Liver (tissue), 7 donors: ENCODE measurements at regions not wholly inside any gene's neighbourhood (a gene's known extent, or its start where the extent isn't known, plus 50 kb on each side); places are given as distances from the start of the nearest gene placed in this dataset.

Source experiments
- DNase-seq: peaks from one replicate; pipeline ENCODE4 v3.0.0-alpha.2; 2017; ENCODE audit warnings: low spot score
- H3K27ac ChIP-seq, 2 donors: one replicate each; pipeline ENCODE4 v1.7.0; 2013; ENCODE audit warnings: inconsistent platforms in 2 of 2, low read length in 2 of 2, control low read depth in 1 of 2, low read depth in 1 of 2, mild to moderate bottlenecking in 1 of 2
- H3K27me3 ChIP-seq, 4 donors: one replicate each; pipeline versions ENCODE4 v1.6.1 to v1.7.0; 2013; ENCODE audit warnings: low read length in 3 of 4, inconsistent platforms in 1 of 4, mild to moderate bottlenecking in 1 of 4, moderate library complexity in 1 of 4; ENCODE audit not compliant: control insufficient read depth in 4 of 4, insufficient read depth in 4 of 4
- H3K36me3 ChIP-seq, 4 donors: one replicate each; pipeline versions ENCODE4 v1.6.1 to v1.7.0; 2013; ENCODE audit warnings: low read length in 3 of 4, mild to moderate bottlenecking in 3 of 4, low read depth in 1 of 4, moderate library complexity in 1 of 4; ENCODE audit not compliant: control insufficient read depth in 4 of 4, insufficient read depth in 3 of 4
- H3K4me1 ChIP-seq, 4 donors: one replicate each; pipeline versions ENCODE4 v1.6.1 to v1.7.0; 2013; ENCODE audit warnings: low read length in 3 of 4, mild to moderate bottlenecking in 3 of 4, moderate library complexity in 1 of 4; ENCODE audit not compliant: control insufficient read depth in 4 of 4, insufficient read depth in 4 of 4
- H3K4me3 ChIP-seq, 3 donors: one replicate each; pipeline versions ENCODE4 v1.6.1 to v1.7.0; 2013; ENCODE audit warnings: low read length in 3 of 3, control low read depth in 1 of 3, low read depth in 1 of 3, mild to moderate bottlenecking in 1 of 3
- H3K9ac ChIP-seq, 2 donors: one replicate each; pipeline ENCODE4 v1.7.0; 2013; ENCODE audit warnings: low read length in 2 of 2, mild to moderate bottlenecking in 2 of 2, moderate library complexity in 2 of 2, control low read depth in 1 of 2, low read depth in 1 of 2
- H3K9me3 ChIP-seq, 4 donors: one replicate each; pipeline versions ENCODE4 v1.6.1 to v1.7.0; 2013; ENCODE audit warnings: low read length in 3 of 4; ENCODE audit not compliant: control insufficient read depth in 4 of 4
- FOXA1 ChIP-seq: IDR thresholded peaks from 2 replicates; pipeline ENCODE4 v1.6.1; 2016; ENCODE audit warnings: antibody characterized with exemption
- FOXA2 ChIP-seq: IDR thresholded peaks from 2 replicates; pipeline ENCODE4 v1.6.1; 2016; ENCODE audit warnings: antibody characterized with exemption
- GABPA ChIP-seq, 2 donors: IDR thresholded peaks in 1 of 2; conservative IDR thresholded peaks in 1 of 2; 2 replicates each; pipeline ENCODE4 v1.6.1; 2016; ENCODE audit warnings: antibody characterized with exemption in 2 of 2, mild to moderate bottlenecking in 1 of 2, moderate library complexity in 1 of 2
- HNF4A ChIP-seq, 2 donors: conservative IDR thresholded peaks; 2 replicates each; pipeline ENCODE4 v1.6.1; 2016; ENCODE audit warnings: antibody characterized with exemption in 2 of 2, mild to moderate bottlenecking in 2 of 2
- HNF4G ChIP-seq: IDR thresholded peaks from 2 replicates; pipeline ENCODE4 v1.6.1; 2016; ENCODE audit warnings: antibody characterized with exemption
- JUND ChIP-seq, 2 donors: IDR thresholded peaks; 2 replicates each; pipeline ENCODE4 v1.6.1; 2016; ENCODE audit warnings: antibody characterized with exemption in 2 of 2
- MAX ChIP-seq: IDR thresholded peaks from 2 replicates; pipeline ENCODE4 v1.6.1; 2016; ENCODE audit warnings: antibody characterized with exemption
- NR2F2 ChIP-seq: IDR thresholded peaks from 2 replicates; pipeline ENCODE4 v1.6.1; 2016; ENCODE audit warnings: antibody characterized with exemption
- RAD21 ChIP-seq, 2 donors: IDR thresholded peaks; 2 replicates each; pipeline ENCODE4 v1.6.1; 2016; ENCODE audit warnings: antibody characterized with exemption in 2 of 2, mild to moderate bottlenecking in 2 of 2
- RXRA ChIP-seq, 2 donors: IDR thresholded peaks; 2 replicates each; pipeline ENCODE4 v1.6.1; 2017 to 2018; ENCODE audit warnings: antibody characterized with exemption in 2 of 2, mild to moderate bottlenecking in 1 of 2
- SP1 ChIP-seq: IDR thresholded peaks from 2 replicates; pipeline ENCODE4 v1.6.1; 2018; ENCODE audit warnings: antibody characterized with exemption, mild to moderate bottlenecking
- ZBTB33 ChIP-seq: IDR thresholded peaks from 2 replicates; pipeline ENCODE4 v1.6.1; 2016; ENCODE audit warnings: antibody characterized with exemption
- WGBS: extraction: QIAGEN DNeasy Blood & Tissue Kit; methylation state at CpG from one replicate; pipeline ENCODE4 v1.1.7; 2013; 5-methylcytosine and 5-hydroxymethylcytosine counted together
- TF ChIP-seq, protein P1 (sequence below): IDR thresholded peaks from 2 replicates; pipeline ENCODE4 v1.6.1; 2016; ENCODE audit warnings: antibody characterized with exemption, mild to moderate bottlenecking
- TF ChIP-seq, protein P2 (sequence below): IDR thresholded peaks from 2 replicates; pipeline ENCODE4 v1.6.1; 2016; ENCODE audit warnings: antibody characterized with exemption
- donor health status: healthy.
- donor health status: healthy.
- donor health status: healthy.
- donor health status: healthy.

DNA sequence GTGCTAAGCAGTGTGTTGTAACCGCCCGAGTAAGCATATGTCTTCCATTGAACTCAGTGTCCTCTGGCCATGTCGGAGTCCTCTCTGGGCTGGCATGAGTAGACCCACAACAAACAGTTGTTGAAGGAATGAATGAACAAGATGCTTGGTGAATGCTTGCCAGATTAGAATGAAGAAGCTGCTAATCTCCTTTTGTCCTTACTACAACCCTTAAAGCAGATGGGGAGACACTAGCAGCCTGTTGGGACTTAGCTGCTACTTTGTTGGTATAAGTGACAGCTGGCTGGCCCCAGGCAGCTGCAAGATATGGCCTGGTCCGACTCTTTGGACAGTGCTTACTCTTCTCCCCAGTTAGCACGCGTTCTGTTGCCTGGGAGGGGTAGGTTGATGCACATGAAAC lies 370.1 kb downstream of the RPS24 start:
- no peak for DNase-seq
- Histone ChIP-seq H3K9me3 (no peaks in the 10 kb centered on the region), H3K4me1 (peaks cover 0 to 6% (median 3%) of the 10 kb centered on the region in 4 donors), H3K4me3 (no peak overlapping the region), H3K27ac (no peak overlapping the region), H3K9ac (no peak overlapping the region), H3K27me3 (peaks cover 0 to 7% (median 0%) of the 10 kb centered on the region in 4 donors), H3K36me3 (no peaks in the 10 kb centered on the region)
- 95% methylated on average over 6 of the region's 6 CpGs for WGBS
- TF ChIP-seq JUND (IDR thresholded peaks at IDR 0.05) (no peak), RXRA (IDR thresholded peaks at IDR 0.05) (no peak), MAX (no peak), NR2F2 (no peak), GABPA (IDR thresholded peaks at IDR 0.05 in 1 of 2, conservative IDR thresholded peaks at IDR 0.05 in 1 of 2) (no peak), ZBTB33 (no peak)
- TF ChIP-seq, protein P1, sequence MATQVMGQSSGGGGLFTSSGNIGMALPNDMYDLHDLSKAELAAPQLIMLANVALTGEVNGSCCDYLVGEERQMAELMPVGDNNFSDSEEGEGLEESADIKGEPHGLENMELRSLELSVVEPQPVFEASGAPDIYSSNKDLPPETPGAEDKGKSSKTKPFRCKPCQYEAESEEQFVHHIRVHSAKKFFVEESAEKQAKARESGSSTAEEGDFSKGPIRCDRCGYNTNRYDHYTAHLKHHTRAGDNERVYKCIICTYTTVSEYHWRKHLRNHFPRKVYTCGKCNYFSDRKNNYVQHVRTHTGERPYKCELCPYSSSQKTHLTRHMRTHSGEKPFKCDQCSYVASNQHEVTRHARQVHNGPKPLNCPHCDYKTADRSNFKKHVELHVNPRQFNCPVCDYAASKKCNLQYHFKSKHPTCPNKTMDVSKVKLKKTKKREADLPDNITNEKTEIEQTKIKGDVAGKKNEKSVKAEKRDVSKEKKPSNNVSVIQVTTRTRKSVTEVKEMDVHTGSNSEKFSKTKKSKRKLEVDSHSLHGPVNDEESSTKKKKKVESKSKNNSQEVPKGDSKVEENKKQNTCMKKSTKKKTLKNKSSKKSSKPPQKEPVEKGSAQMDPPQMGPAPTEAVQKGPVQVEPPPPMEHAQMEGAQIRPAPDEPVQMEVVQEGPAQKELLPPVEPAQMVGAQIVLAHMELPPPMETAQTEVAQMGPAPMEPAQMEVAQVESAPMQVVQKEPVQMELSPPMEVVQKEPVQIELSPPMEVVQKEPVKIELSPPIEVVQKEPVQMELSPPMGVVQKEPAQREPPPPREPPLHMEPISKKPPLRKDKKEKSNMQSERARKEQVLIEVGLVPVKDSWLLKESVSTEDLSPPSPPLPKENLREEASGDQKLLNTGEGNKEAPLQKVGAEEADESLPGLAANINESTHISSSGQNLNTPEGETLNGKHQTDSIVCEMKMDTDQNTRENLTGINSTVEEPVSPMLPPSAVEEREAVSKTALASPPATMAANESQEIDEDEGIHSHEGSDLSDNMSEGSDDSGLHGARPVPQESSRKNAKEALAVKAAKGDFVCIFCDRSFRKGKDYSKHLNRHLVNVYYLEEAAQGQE = no peak
- TF ChIP-seq, protein P2, sequence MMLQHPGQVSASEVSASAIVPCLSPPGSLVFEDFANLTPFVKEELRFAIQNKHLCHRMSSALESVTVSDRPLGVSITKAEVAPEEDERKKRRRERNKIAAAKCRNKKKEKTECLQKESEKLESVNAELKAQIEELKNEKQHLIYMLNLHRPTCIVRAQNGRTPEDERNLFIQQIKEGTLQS = no peak

- H3K9me3 ChIP-seq = no peaks in the 10 kb centered on the region
- H3K4me3 ChIP-seq = no peak overlapping the region
- no peak overlapping the region for H3K27ac ChIP-seq
- no peaks in the 10 kb centered on the region for H3K36me3 ChIP-seq
- 91% methylated on average over 5 of the region's 5 CpGs for WGBS
- peaks cover 0 to 7% (median 3%) of the 10 kb centered on the region in 4 donors for H3K4me1 ChIP-seq
- peaks cover 0 to 7% (median 0%) of the 10 kb centered on the region in 4 donors for H3K27me3 ChIP-seq
- DNase-seq = no peak
- TF ChIP-seq RAD21 (IDR thresholded peaks at IDR 0.05) = no peak
- TF ChIP-seq FOXA2 = no peak
- TF ChIP-seq FOXA1 = no peak
- no peak for TF ChIP-seq HNF4G
- no peak for TF ChIP-seq HNF4A (conservative IDR thresholded peaks at IDR 0.05)
- TF ChIP-seq MAX = no peak
- TF ChIP-seq RXRA (IDR thresholded peaks at IDR 0.05) = no peak
- TF ChIP-seq, protein P2 = no peak
- no peak for TF ChIP-seq SP1
- H3K9ac ChIP-seq = no peak overlapping the region
Measured at GRCh38 chr10:78404296-78404695, 370.6 kb downstream of the RPS24 start.
